Smooth muscle cell (in vitro differentiated cells): ENCODE measurements at regions not wholly inside any gene's neighbourhood (a gene's known extent, or its start where the extent isn't known, plus 50 kb on each side); places are given as distances from the start of the nearest gene placed in this dataset.
A peak's percentile ranks its signal among the peaks of the same experiment; 100 is the strongest.

Experiments
- DNase-seq: peaks from one replicate; lab custom pipeline; 2025; ENCODE audit not compliant: unreplicated experiment; lab: John Stamatoyannopoulos, UW
- H2AFZ ChIP-seq: fragments of 200-600 bp; sonication (generic); 2 replicates; pipeline ENCODE4 v1.6.0; 2016; ENCODE audit warnings: antibody characterized with exemption, low read depth, mild to moderate bottlenecking
- H3F3A ChIP-seq: fragments of 200-600 bp; sonication (generic); 2 replicates; pipeline ENCODE4 v1.6.0; 2017; ENCODE audit warnings: antibody characterized with exemption, low read depth
- H3K27ac ChIP-seq: fragments of 200-600 bp; sonication (generic); 2 replicates; pipeline ENCODE4 v1.5.1; 2016; ENCODE audit warnings: low read depth, mild to moderate bottlenecking
- H3K27me3 ChIP-seq: fragments of 200-600 bp; sonication (generic); 2 replicates; pipeline ENCODE4 v1.6.1; 2016; ENCODE audit warnings: low read depth, mild to moderate bottlenecking
- H3K36me3 ChIP-seq: fragments of 200-600 bp; sonication (generic); 2 replicates; pipeline ENCODE4 v1.5.1; 2016; ENCODE audit warnings: low read depth
- H3K4me1 ChIP-seq: fragments of 200-600 bp; sonication (generic); 2 replicates; pipeline ENCODE4 v1.5.1; 2016; ENCODE audit warnings: low read depth
- H3K4me2 ChIP-seq: fragments of 200-600 bp; sonication (generic); 2 replicates; pipeline ENCODE4 v1.6.0; 2016; ENCODE audit warnings: mild to moderate bottlenecking
- H3K4me3 ChIP-seq: fragments of 200-600 bp; sonication (generic); 2 replicates; pipeline ENCODE4 v1.5.1; 2016; ENCODE audit warnings: mild to moderate bottlenecking
- H3K79me2 ChIP-seq: fragments of 200-600 bp; sonication (generic); 2 replicates; pipeline ENCODE4 v1.6.0; 2016; ENCODE audit warnings: low read depth, mild to moderate bottlenecking
- H3K9ac ChIP-seq: fragments of 200-600 bp; sonication (generic); 2 replicates; pipeline ENCODE4 v1.6.0; 2016; ENCODE audit warnings: low read depth
- H3K9me3 ChIP-seq: fragments of 200-600 bp; sonication (generic); replicated peaks from 2 replicates; pipeline ENCODE4 v1.5.1; 2016; ENCODE audit warnings: low read depth
- H4K20me1 ChIP-seq: fragments of 200-600 bp; sonication (generic); 2 replicates; pipeline ENCODE4 v1.6.0; 2016; ENCODE audit warnings: low read depth
- WGBS: methylation state at CpG from one replicate; pipeline ENCODE4 v1.1.7; 2016; ENCODE audit warnings: low lambda C conversion rate; 5-methylcytosine and 5-hydroxymethylcytosine counted together
- TF ChIP-seq, protein P1 (sequence below): fragments of 200-600 bp; sonication (generic); IDR thresholded peaks from 2 replicates; pipeline ENCODE4 v1.5.1; 2017; ENCODE audit warnings: borderline replicate concordance, mild to moderate bottlenecking, antibody characterized with exemption; ENCODE audit not compliant: insufficient read depth, poor library complexity, severe bottlenecking

DNA sequence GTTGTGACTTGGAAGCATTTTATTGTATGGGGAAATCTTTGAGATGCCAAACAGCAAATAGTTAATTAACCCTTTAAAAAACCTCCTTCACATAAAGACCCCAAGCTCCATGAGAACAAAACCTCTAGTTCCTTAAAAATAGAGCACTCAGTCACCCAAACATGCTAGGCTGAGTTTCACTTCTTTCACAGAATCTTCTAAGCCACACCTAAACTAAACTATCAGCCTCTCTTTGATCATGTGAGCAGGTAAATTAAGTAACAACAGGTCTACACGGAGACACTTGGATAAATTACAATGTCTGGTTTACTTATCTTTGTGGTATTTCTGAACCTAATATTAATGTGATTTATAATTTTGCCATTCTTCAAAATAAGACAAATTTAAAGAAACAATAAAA, 205.2 kb upstream of the MARCKS start:
- Histone ChIP-seq H3K27me3 (no peaks in the 10 kb centered on the region), H3K36me3 (no peaks in the 10 kb centered on the region), H3K9me3 (no peaks in the 10 kb centered on the region), H3K4me2 (no peak overlapping the region), H4K20me1 (no peaks in the 10 kb centered on the region), H3K27ac (no peak overlapping the region), H3F3A (peaks cover 11% of the 10 kb centered on the region), H3K9ac (no peak overlapping the region), H2AFZ (no peak overlapping the region), H3K4me3 (no peak overlapping the region), H3K4me1 (peaks cover 8% of the 10 kb centered on the region), H3K79me2 (no peaks in the 10 kb centered on the region)
- no peak for DNase-seq
- TF ChIP-seq, protein P1, sequence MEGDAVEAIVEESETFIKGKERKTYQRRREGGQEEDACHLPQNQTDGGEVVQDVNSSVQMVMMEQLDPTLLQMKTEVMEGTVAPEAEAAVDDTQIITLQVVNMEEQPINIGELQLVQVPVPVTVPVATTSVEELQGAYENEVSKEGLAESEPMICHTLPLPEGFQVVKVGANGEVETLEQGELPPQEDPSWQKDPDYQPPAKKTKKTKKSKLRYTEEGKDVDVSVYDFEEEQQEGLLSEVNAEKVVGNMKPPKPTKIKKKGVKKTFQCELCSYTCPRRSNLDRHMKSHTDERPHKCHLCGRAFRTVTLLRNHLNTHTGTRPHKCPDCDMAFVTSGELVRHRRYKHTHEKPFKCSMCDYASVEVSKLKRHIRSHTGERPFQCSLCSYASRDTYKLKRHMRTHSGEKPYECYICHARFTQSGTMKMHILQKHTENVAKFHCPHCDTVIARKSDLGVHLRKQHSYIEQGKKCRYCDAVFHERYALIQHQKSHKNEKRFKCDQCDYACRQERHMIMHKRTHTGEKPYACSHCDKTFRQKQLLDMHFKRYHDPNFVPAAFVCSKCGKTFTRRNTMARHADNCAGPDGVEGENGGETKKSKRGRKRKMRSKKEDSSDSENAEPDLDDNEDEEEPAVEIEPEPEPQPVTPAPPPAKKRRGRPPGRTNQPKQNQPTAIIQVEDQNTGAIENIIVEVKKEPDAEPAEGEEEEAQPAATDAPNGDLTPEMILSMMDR, result no peak
- 75% methylated on average over 1 of the region's 1 CpG for WGBS

DNA sequence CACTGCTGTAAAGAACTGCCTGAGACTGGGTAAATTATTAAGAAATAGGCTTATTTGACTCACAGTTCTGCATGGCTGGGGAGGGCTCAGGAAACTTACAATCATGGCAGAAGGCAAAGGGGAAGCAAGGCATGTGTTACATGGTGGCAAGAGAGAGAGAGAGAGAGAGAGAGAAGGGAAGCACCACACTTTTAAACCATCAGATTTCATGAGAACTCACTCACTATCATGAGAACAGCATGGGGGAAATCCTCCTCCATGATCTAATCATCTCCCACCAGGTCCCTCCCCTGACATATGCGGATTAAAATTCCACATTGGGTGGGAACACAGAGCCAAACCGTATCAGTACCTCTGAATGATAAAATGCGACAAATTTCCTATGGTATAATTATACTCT, 203.9 kb upstream of the MARCKS start:
- no peak for DNase-seq
- H4K20me1 ChIP-seq, result no peaks in the 10 kb centered on the region
- no peak overlapping the region for H3K9ac ChIP-seq
- no peaks in the 10 kb centered on the region for H3K79me2 ChIP-seq
- H3K9me3 ChIP-seq, result no peaks in the 10 kb centered on the region
- TF ChIP-seq, protein P1, result no peak
- no peaks in the 10 kb centered on the region for H3K27me3 ChIP-seq
- H2AFZ ChIP-seq, result no peak overlapping the region
- no peak overlapping the region for H3K4me2 ChIP-seq
- H3K4me3 ChIP-seq, result no peak overlapping the region
- 96% methylated on average over 3 of the region's 3 CpGs for WGBS
- peaks cover 8% of the 10 kb centered on the region for H3K4me1 ChIP-seq
- no peaks in the 10 kb centered on the region for H3K36me3 ChIP-seq
- H3K27ac ChIP-seq, result no peak overlapping the region
- peaks cover 11% of the 10 kb centered on the region for H3F3A ChIP-seq

DNA sequence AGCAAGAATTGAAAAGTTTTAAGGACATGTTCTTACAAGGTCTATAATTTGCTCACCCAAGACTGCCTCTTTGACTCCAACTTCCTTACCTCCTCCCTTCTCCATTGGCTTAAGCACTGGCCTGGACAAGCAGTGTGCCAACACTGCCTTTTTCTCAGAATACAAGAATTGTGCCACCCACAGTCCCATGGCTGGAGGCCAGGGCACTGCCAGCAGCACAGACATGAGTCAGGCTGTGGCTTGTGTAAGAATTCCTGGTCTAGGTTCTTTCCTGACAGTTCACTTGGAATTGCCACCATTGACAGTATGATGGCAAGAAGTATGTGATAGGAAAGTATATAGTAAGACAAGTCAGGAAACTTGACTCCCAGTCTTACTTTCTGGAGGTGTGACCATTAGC, 202.7 kb upstream of the MARCKS start:
- peak overlapping the region; percentile 68 for H3K4me2 ChIP-seq
- peak overlapping the region; percentile 36 for H3K9ac ChIP-seq
- TF ChIP-seq, protein P1, result no peak
- no peaks in the 10 kb centered on the region for H3K36me3 ChIP-seq
- H3F3A ChIP-seq, result peaks cover 3% of the 10 kb centered on the region
- H2AFZ ChIP-seq, result no peak overlapping the region
- H3K27ac ChIP-seq, result peak overlapping the region; percentile 62
- H4K20me1 ChIP-seq, result no peaks in the 10 kb centered on the region
- H3K4me3 ChIP-seq, result no peak overlapping the region
- H3K27me3 ChIP-seq, result no peaks in the 10 kb centered on the region
- H3K79me2 ChIP-seq, result no peaks in the 10 kb centered on the region
- DNase-seq, result no peak
- no peaks in the 10 kb centered on the region for H3K9me3 ChIP-seq
- H3K4me1 ChIP-seq, result peaks cover 5% of the 10 kb centered on the region

DNA sequence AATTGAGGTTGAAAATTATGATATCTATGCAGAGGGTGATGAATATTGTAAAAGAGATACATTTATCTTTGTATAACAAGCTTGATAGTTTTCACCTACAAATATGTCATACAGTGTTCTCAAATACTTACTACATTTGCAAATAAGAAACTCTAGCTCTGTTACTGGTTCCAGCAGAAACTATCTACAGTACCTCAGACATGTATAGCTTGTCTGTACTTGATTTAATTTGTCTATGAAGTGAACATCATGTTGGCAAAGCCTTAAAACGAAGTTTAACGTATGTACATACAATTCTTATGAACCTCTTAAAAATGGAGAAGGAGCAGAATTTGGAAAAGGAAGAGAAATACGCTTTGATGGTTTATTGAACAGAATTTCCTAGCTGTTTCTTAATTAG, 201.4 kb upstream of the MARCKS start:
- Histone ChIP-seq H3K27ac (no peak overlapping the region), H3K9ac (no peak overlapping the region), H3K4me3 (no peak overlapping the region), H3K79me2 (no peaks in the 10 kb centered on the region), H3K36me3 (no peaks in the 10 kb centered on the region), H3K4me2 (no peak overlapping the region), H3F3A (no peaks in the 10 kb centered on the region), H3K9me3 (no peaks in the 10 kb centered on the region), H4K20me1 (no peaks in the 10 kb centered on the region), H3K27me3 (no peaks in the 10 kb centered on the region), H3K4me1 (no peaks in the 10 kb centered on the region), H2AFZ (peak overlapping the region; percentile 77)
- 82% methylated on average over 3 of the region's 3 CpGs for WGBS
- TF ChIP-seq, protein P1, result no peak
- DNase-seq, result no peak
